Muscle of arm (tissue), 1 donor: ENCODE measurements at regions not wholly inside any gene's neighbourhood (a gene's known extent, or its start where the extent isn't known, plus 50 kb on each side); places are given as distances from the start of the nearest gene placed in this dataset.

Source experiments
- DNase-seq: peaks from one replicate; pipeline ENCODE4 v3.0.0-alpha.2; 2013

- DNase-seq, result no peak
Measured at GRCh38 chr13:74669149-74669548, 534.9 kb upstream of the KLF12 start.

DNA sequence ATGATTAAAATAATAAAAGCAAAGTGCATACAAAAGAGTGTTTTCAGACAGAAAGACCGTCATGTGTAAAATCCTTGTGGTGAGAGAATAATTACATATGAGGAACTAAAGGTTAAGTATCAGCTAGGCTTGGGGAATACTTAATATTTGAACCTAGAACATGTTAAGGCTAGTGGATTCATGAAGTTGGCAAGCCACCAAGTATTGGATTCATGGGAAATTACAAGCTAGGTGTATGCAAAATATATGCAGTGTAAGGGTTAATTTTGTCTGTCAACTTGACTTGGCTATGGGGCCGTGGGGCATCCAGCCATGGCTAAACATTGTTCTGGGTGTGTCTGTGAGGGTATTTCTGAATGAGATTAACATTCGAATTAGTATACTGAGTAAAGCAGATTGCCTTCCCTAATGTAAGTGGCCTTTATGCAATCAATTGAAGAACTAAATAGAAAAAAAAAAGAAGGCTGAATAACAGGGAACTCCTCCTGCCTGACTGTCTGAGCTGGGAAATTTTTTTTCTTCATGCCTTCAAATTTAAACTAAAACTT lies 533.5 kb upstream of the KLF12 start:
- no peak for DNase-seq

GRCh38 chr13:74662905-74663304 lies 528.7 kb upstream of the KLF12 start:
- DNase-seq, result peak; percentile 27

- no peak for DNase-seq
Measured at GRCh38 chr13:74661851-74662250, 527.6 kb upstream of the KLF12 start.

- DNase-seq, result no peak
Measured at GRCh38 chr13:74657765-74658164, 523.6 kb upstream of the KLF12 start.

DNA sequence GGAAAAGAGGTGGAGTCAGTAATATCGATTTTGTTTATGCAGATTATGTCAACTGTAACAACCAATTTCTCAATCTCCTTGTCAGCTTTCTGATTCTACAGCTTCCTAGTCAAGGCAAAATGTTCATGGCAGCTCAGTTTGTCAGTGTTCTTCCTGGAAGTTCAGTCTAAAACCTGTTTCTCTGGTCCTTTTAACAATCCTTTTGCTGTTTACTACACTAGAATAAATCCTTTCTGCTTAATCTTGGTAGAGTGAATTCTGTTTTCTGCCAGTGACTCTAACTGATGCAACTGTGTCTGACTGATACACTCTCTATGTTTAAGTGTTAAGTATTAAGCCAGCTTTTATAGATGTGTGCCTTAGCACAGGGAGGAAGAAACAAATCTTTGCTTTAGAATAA lies 516.9 kb upstream of the KLF12 start:
- no peak for DNase-seq

- no peak for DNase-seq
Measured at GRCh38 chr13:74647991-74648390, 513.8 kb upstream of the KLF12 start.

GRCh38 chr13:74647211-74647610 lies 513.0 kb upstream of the KLF12 start:
- DNase-seq, result no peak

DNA sequence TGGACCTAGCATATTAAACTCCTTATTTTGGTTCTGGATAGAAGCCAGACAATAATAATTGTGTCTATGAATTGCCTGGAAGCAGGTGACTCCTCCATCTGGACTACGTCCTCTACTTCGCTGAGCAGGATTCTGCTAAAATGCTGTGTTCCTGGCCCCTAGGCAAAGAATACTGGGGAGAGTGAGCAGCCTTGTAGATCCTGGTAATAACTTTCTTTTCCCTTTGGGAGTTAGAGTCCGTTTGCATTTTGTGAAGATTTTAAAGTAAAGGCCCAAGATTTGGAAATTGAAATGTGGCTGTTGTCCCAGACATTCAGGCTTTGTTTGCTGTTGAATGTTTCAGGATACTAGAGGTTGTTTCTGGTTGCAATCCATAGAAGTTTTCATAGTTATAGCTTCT lies 511.9 kb upstream of the KLF12 start:
- DNase-seq, result peak; percentile 66

GRCh38 chr13:74645586-74645985 lies 511.4 kb upstream of the KLF12 start:
- DNase-seq, result peak; percentile 47

- peak; percentile 46 for DNase-seq
Measured at GRCh38 chr13:74644229-74644628, 510.0 kb upstream of the KLF12 start.

DNA sequence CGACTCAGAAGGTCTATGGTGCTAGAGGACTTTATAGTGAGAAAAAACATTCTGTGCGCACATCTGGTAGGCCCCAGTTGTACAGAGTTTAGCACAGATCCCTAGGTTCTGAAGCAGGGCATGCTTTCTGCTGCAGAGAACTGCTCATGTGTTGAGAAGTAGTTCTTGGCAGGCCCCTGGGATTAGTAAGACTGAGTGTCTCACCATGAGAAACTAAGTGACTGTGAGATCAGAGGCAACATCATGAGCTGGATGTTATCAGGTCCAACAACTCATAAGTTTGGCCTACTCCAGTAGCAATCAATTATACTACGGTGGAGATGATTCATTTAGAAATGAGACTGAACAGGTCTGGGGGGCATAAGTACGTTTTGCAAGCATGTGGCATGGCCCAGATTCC lies 507.4 kb upstream of the KLF12 start:
- DNase-seq, result no peak

- no peak for DNase-seq
Measured at GRCh38 chr13:74633734-74634133, 499.5 kb upstream of the KLF12 start.

- no peak for DNase-seq
Measured at GRCh38 chr13:74629985-74630384, 495.8 kb upstream of the KLF12 start.

GRCh38 chr13:74625541-74625940 lies 491.3 kb upstream of the KLF12 start:
- no peak for DNase-seq

DNA sequence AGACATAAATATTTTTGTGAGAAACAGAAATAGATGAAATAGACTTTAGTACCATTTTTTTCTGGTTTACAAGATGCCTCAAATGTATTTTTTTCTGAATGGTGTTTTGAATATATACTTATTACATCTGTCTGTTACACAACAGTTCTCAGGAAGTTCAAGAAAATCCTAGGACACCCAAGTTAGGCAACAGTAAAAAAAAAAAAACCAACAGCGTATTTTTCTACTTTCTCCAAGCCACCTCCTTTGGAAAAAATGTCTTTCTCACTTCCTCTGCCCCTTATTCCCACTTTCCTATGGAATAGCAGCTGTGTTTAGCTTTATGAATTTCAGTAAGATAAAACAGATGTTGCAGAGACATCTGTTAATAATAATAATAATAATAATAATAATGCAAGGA lies 489.6 kb upstream of the KLF12 start:
- DNase-seq, result no peak

- DNase-seq, result no peak
Measured at GRCh38 chr13:74622284-74622683, 488.1 kb upstream of the KLF12 start.

DNA sequence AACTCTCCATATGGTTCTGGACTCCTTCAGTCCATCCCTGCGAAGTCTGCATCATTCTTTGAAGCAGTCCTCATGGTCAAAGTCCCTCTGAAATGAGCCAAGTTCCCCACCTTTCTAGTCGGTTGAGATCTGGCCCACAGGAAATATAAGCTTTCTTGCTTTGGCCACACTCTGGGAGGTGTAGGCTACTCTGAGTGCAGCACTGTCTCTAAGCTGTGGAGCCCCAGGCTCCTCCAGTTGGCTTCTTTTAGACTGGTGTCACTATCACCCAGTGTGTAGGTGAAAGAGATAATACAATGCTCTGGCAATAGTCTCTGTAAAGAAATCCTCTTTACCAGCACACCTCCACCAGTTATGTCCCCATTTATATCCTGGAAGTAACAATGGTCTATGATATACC lies 486.5 kb upstream of the KLF12 start:
- DNase-seq, result no peak

GRCh38 chr13:74620308-74620707 lies 486.1 kb upstream of the KLF12 start:
- no peak for DNase-seq

DNA sequence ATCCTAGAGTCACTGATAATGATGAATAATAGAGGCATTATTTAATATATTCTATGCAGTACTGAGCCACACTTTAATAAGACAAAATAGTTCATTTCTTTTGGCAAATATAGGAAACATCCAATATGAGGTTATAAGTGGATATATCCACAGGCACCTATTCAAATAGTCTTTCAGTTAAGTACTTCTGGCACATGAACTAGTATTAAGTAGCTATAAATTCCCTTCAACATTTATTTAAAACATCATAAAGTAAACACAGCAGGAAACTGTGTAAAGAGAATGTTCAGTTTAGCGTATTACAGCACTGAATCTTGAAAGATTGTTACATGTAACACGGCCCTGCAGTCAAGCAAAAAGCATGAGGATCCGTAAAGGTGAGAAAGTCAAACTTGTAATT lies 463.3 kb upstream of the KLF12 start:
- no peak for DNase-seq

DNA sequence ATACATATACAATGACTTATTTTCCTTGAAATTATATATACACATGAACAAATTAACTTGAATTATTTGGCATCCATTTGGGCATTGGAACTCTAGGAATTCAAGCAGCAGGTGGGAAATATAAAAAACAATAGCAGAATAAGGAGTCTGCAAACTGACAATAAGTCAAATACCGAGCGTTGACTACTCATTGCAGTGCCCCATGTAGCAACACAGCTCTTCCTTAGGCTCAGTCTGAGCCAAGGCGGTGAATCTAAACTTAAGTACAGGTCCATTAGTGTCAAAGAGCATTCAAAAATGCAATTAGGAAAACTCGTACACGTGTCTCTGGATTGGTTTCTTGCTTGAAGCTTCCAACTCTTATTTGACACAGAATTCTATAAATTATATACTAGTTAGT lies 462.5 kb upstream of the KLF12 start:
- no peak for DNase-seq

GRCh38 chr13:74593688-74594087 lies 459.5 kb upstream of the KLF12 start:
- DNase-seq, result no peak

DNA sequence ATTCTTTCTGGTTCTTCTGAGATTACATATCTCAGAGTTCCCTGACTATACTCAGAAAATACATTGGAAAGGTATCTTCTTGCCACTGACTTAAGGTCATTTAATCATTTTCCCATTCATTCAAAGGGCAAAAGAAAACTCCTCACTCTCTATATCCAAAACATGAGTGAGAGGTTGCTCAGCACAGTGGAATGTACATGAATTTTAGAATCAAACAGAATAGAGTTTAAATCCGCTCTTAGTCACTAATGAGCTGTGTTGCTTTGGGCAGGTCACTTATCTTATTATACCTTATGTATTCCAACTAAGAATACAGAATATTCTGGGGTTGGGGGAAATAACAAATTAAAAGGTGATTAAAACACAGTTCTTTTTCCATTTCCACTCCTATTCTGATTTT lies 452.6 kb upstream of the KLF12 start:
- no peak for DNase-seq

DNA sequence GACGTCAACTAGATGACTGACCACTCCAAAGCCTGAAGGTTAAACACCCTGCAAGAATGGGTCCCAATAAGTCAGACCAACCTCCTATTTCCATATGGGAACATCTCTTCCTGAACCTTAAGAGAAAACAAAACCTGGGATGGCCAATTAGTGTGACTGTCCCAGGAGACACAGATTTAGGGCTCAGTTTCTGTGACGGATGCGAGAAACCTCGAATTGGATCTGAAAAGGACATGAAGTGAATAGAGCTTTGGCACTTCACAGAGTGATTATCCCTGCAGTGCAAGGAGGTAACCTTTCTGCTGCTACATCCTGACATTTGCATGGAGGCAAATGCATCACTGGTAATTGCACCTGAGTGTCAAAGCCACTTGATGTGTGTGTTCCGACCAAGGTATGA lies 442.2 kb upstream of the KLF12 start:
- no peak for DNase-seq

DNA sequence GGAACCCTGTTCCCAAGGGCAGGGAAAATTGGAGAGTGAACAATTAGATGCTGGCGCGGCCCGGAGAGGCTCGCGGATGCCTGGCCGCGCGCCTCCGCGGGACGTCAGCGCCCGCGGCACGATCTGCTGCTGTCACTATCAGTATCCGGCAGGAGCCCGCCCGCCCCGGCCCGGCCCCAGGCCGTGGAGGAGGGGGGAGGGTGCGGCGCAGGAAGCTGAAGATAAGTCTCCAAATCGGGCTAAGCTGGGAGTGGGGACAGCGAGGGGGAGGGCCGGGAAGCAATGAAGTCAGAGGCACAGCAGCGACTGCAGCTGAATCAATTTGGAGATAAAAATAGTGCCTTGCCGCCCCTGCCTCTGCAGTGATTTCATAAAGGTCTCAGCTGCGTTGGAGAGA lies 441.5 kb upstream of the KLF12 start:
- DNase-seq, result peak; percentile 87
